BE2C (cell line): ENCODE measurements at regions not wholly inside any gene's neighbourhood (a gene's known extent, or its start where the extent isn't known, plus 50 kb on each side); places are given as distances from the start of the nearest gene placed in this dataset.

ENCODE experiments used
- DNase-seq: peaks from one replicate; pipeline ENCODE4 v3.0.0-alpha.2; 2020
- H3K27me3 ChIP-seq: fragments of 250-450 bp; sonication (Bioruptor Pico); 2 replicates; pipeline ENCODE4 v1.5.1; 2020; ENCODE audit warnings: mild to moderate bottlenecking
- H3K36me3 ChIP-seq: fragments of 250-450 bp; sonication (Bioruptor Pico); 2 replicates; pipeline ENCODE4 v1.5.1; 2020; ENCODE audit warnings: mild to moderate bottlenecking
- H3K4me1 ChIP-seq: fragments of 250-450 bp; sonication (Bioruptor Pico); 2 replicates; pipeline ENCODE4 v1.5.1; 2020
- H3K4me3 ChIP-seq: 2 replicates; pipeline ENCODE4 v1.5.1; 2011; ENCODE audit warnings: low read depth, low read length
- H3K9me3 ChIP-seq: fragments of 250-450 bp; sonication (Bioruptor Pico); 2 replicates; pipeline ENCODE4 v1.5.1; 2020
- CTCF ChIP-seq: IDR thresholded peaks from 2 replicates; pipeline ENCODE4 v1.5.1; 2012; ENCODE audit warnings: mild to moderate bottlenecking, low read depth, low read length

- Histone ChIP-seq H3K9me3 (no peaks in the 10 kb centered on the region), H3K4me1 (no peaks in the 10 kb centered on the region), H3K27me3 (no peaks in the 10 kb centered on the region; the same call in 1 of the 2 replicates)
Observed at GRCh38 chr22:49544286-49544685, 283.4 kb downstream of the BRD1 start.

GRCh38 chr22:49543876-49544275, 283.8 kb downstream of the BRD1 start:
- Histone ChIP-seq H3K36me3 (no peaks in the 10 kb centered on the region), H3K27me3 (no peaks in the 10 kb centered on the region; the same call in 1 of the 2 replicates), H3K9me3 (no peaks in the 10 kb centered on the region), H3K4me3 (no peak overlapping the region), H3K4me1 (no peaks in the 10 kb centered on the region)
- no peak for DNase-seq
- TF ChIP-seq CTCF: no peak

More at GRCh38 chr22:49544286-49544685, 283.4 kb downstream of the BRD1 start:
- Histone ChIP-seq H3K4me3 (no peak overlapping the region), H3K36me3 (no peaks in the 10 kb centered on the region)
- DNase-seq: no peak
- TF ChIP-seq CTCF: no peak

GRCh38 chr22:49541693-49542230, 285.9 kb downstream of the BRD1 start:
- H3K36me3 ChIP-seq: no peaks in the 10 kb centered on the region
- H3K27me3 ChIP-seq: no peaks in the 10 kb centered on the region; the same call in 1 of the 2 replicates
- H3K4me3 ChIP-seq: no peak overlapping the region
- TF ChIP-seq CTCF: no peak
- no peaks in the 10 kb centered on the region for H3K9me3 ChIP-seq
- no peak for DNase-seq
- no peaks in the 10 kb centered on the region for H3K4me1 ChIP-seq

GRCh38 chr22:49540913-49541692, 286.6 kb downstream of the BRD1 start:
- Histone ChIP-seq H3K4me1 (no peaks in the 10 kb centered on the region), H3K9me3 (no peaks in the 10 kb centered on the region), H3K27me3 (no peaks in the 10 kb centered on the region; the same call in 1 of the 2 replicates), H3K4me3 (no peak overlapping the region), H3K36me3 (no peaks in the 10 kb centered on the region)
- no peak for TF ChIP-seq CTCF
- DNase-seq: no peak

GRCh38 chr22:49540084-49540912, 287.4 kb downstream of the BRD1 start:
- H3K4me1 ChIP-seq: no peaks in the 10 kb centered on the region
- H3K27me3 ChIP-seq: no peaks in the 10 kb centered on the region; the same call in 1 of the 2 replicates
- H3K4me3 ChIP-seq: no peak overlapping the region
- DNase-seq: no peak
- no peaks in the 10 kb centered on the region for H3K9me3 ChIP-seq
- no peak for TF ChIP-seq CTCF
- no peaks in the 10 kb centered on the region for H3K36me3 ChIP-seq

- no peak overlapping the region for H3K4me3 ChIP-seq
- no peaks in the 10 kb centered on the region; the same call in 1 of the 2 replicates for H3K27me3 ChIP-seq
- DNase-seq: no peak
- H3K36me3 ChIP-seq: no peaks in the 10 kb centered on the region
- H3K9me3 ChIP-seq: no peaks in the 10 kb centered on the region
- H3K4me1 ChIP-seq: no peaks in the 10 kb centered on the region
- TF ChIP-seq CTCF: no peak
Observed at GRCh38 chr22:49538006-49538405, 289.7 kb downstream of the BRD1 start.
